HCT116 (cell line): ENCODE measurements at regions not wholly inside any gene's neighbourhood (a gene's known extent, or its start where the extent isn't known, plus 50 kb on each side); places are given as distances from the start of the nearest gene placed in this dataset.

ENCODE experiments used
- ATAC-seq: fragments of 200-7000 bp; cut with Tn5 transposase; 2 replicates; pipeline ENCODE4 v1.9.1; 2020; ENCODE audit warnings: mild to moderate bottlenecking, moderate library complexity
- BruUV-seq: library from RNA; stranded (reverse); fragments of 400-500 nt; replicated peaks from 2 replicates; lab custom pipeline; 2021; lab: Mats Ljungman, UMichigan
- CTCF ChIA-PET: fragments of 300-600 bp; sonication (Branson Sonifier 250); formaldehyde crosslinking; loops from one replicate; lab custom pipeline; 2021; ENCODE audit warnings: antibody characterized with exemption; lab: Charles Lee
- POLR2A ChIA-PET: fragments of 300-600, 350-600 bp; sonication (Branson Sonifier 250); formaldehyde crosslinking; loops from one replicate; lab custom pipeline; 2021; ENCODE audit warnings: antibody characterized with exemption; lab: Charles Lee
- RAD21 ChIA-PET, 2 experiments: fragments of 300-600 bp; sonication (Branson Sonifier 250); formaldehyde crosslinking; loops; one replicate each; lab custom pipeline; 2023; ENCODE audit warnings: low total read pairs in 2 of 2; ENCODE audit not compliant: uncharacterized antibody in 2 of 2, unreplicated experiment in 2 of 2, low non-redundant PET in 1 of 2; lab: Charles Lee
- DNase-seq: peaks from one replicate; pipeline ENCODE4 v3.0.0-alpha.2; 2010; ENCODE audit warnings: low read depth, low spot score
- H2AFZ ChIP-seq: fragments of 200-600 bp; shearing (Covaris generic), sonication (generic); 2 replicates; pipeline ENCODE4 v1.6.1; 2017; ENCODE audit warnings: low read depth, mixed run types, mixed read lengths, antibody characterized with exemption, low read length; ENCODE audit not compliant: poor library complexity, severe bottlenecking
- H3K27ac ChIP-seq: 2 replicates; pipeline ENCODE4 v1.5.1; 2012; ENCODE audit warnings: low read depth, low read length
- H3K27me3 ChIP-seq: fragments of 200-600 bp; sonication (generic); 2 replicates; pipeline ENCODE4 v1.6.1; 2016; ENCODE audit warnings: mixed run types, low read length, mixed read lengths; ENCODE audit not compliant: insufficient read depth
- H3K36me3 ChIP-seq, 2 experiments: fragments of 200-500 bp in 1 of 2; fragments of 200-600 bp in 1 of 2; sonication (Bioruptor generic) in 1 of 2; sonication (generic) in 1 of 2; 2 replicates each; pipeline versions ENCODE4 v1.5.1 to v1.6.1; 2014 to 2016; ENCODE audit warnings: low read length in 2 of 2, inconsistent platforms in 1 of 2, mixed read lengths in 1 of 2, mixed run types in 1 of 2; ENCODE audit not compliant: insufficient read depth in 2 of 2, control insufficient read depth in 1 of 2
- H3K4me1 ChIP-seq, 2 experiments: fragments of 200-600 bp in 1 of 2; sonication (generic) in 1 of 2; 2 replicates each; pipeline versions ENCODE4 v1.5.1 to v1.6.1; 2012 to 2017; ENCODE audit warnings: low read length in 2 of 2, inconsistent platforms in 1 of 2, mild to moderate bottlenecking in 1 of 2, mixed read lengths in 1 of 2, mixed run types in 1 of 2, moderate library complexity in 1 of 2; ENCODE audit not compliant: insufficient read depth in 2 of 2, control insufficient read depth in 1 of 2
- H3K4me2 ChIP-seq: fragments of 200-600 bp; sonication (generic); 2 replicates; pipeline ENCODE4 v1.6.1; 2017; ENCODE audit warnings: mixed run types, low read length, mixed read lengths
- H3K4me3 ChIP-seq, 2 experiments: fragments of 200-600 bp in 1 of 2; sonication (generic) in 1 of 2; replicated peaks in 1 of 2; 2 replicates each; pipeline ENCODE4 v1.5.1; 2011 to 2016; ENCODE audit warnings: low read length in 2 of 2, control low read depth in 1 of 2, low read depth in 1 of 2, mild to moderate bottlenecking in 1 of 2, mixed read lengths in 1 of 2, mixed run types in 1 of 2
- H3K79me2 ChIP-seq: fragments of 200-600 bp; sonication (generic); 2 replicates; pipeline ENCODE4 v1.6.1; 2017; ENCODE audit warnings: mild to moderate bottlenecking, mixed run types, low read length, moderate library complexity, mixed read lengths; ENCODE audit not compliant: insufficient read depth
- H3K9ac ChIP-seq: fragments of 200-600 bp; sonication (generic); 2 replicates; pipeline ENCODE4 v1.6.1; 2016; ENCODE audit warnings: low read length, mixed read lengths
- H3K9me2 ChIP-seq: fragments of 200-600 bp; sonication (generic), shearing (Covaris generic); 2 replicates; pipeline ENCODE4 v1.6.1; 2017; ENCODE audit warnings: mixed run types, mild to moderate bottlenecking, moderate library complexity; ENCODE audit not compliant: insufficient read depth
- H3K9me3 ChIP-seq, 2 experiments: fragments of 200-500 bp in 1 of 2; fragments of 200-600 bp in 1 of 2; sonication (Bioruptor generic) in 1 of 2; sonication (generic) in 1 of 2; 2 replicates each; pipeline ENCODE4 v1.6.1; 2014 to 2017; ENCODE audit warnings: low read length in 2 of 2, mixed read lengths in 2 of 2, inconsistent platforms in 1 of 2, low read depth in 1 of 2, mild to moderate bottlenecking in 1 of 2, mixed run types in 1 of 2, moderate library complexity in 1 of 2; ENCODE audit not compliant: control insufficient read depth in 1 of 2, insufficient read depth in 1 of 2
- H4K20me1 ChIP-seq: fragments of 200-600 bp; sonication (generic), shearing (Covaris generic); 2 replicates; pipeline ENCODE4 v1.6.1; 2017; ENCODE audit warnings: mixed run types, mild to moderate bottlenecking, moderate library complexity; ENCODE audit not compliant: insufficient read depth
- ATF3 ChIP-seq: IDR thresholded peaks from 2 replicates; pipeline ENCODE4 v1.6.1; 2012
- CBX3 ChIP-seq: IDR thresholded peaks from 2 replicates; pipeline ENCODE4 v1.6.1; 2012; ENCODE audit warnings: low read depth
- CTCF ChIP-seq, 3 experiments: fragments of 200-600 bp in 1 of 3; sonication (generic) in 1 of 3; IDR thresholded peaks in 2 of 3; conservative IDR thresholded peaks in 1 of 3; 2 replicates each; pipeline ENCODE4 v1.5.1; 2012 to 2017; ENCODE audit warnings: low read depth in 2 of 3, low read length in 2 of 3, antibody characterized with exemption in 1 of 3, borderline replicate concordance in 1 of 3, control low read depth in 1 of 3, mild to moderate bottlenecking in 1 of 3, mixed read lengths in 1 of 3, mixed run types in 1 of 3, moderate library complexity in 1 of 3; ENCODE audit not compliant: insufficient read depth in 1 of 3
- EGR1 ChIP-seq: IDR thresholded peaks from 2 replicates; pipeline ENCODE4 v1.6.1; 2012; ENCODE audit warnings: low read depth
- ELF1 ChIP-seq: IDR thresholded peaks from 2 replicates; pipeline ENCODE4 v1.6.1; 2012; ENCODE audit warnings: low read depth, borderline replicate concordance
- EZH2 ChIP-seq: fragments of 200-600 bp; sonication (generic); IDR thresholded peaks from 2 replicates; pipeline ENCODE4 v1.6.1; 2017; ENCODE audit warnings: antibody characterized with exemption, mixed run types
- EZH2phosphoT487 ChIP-seq: fragments of 200-600 bp; IDR thresholded peaks from 2 replicates; pipeline ENCODE4 v1.6.1; 2018; ENCODE audit warnings: antibody characterized with exemption, borderline replicate concordance
- JUND ChIP-seq: IDR thresholded peaks from 2 replicates; pipeline ENCODE4 v1.6.1; 2012
- MAX ChIP-seq: IDR thresholded peaks from 2 replicates; pipeline ENCODE4 v1.6.1; 2012
- POLR2A ChIP-seq: IDR thresholded peaks from 2 replicates; pipeline ENCODE4 v1.7.0; 2011; ENCODE audit warnings: borderline replicate concordance; ENCODE audit not compliant: insufficient read depth, insufficient read length; ENCODE audit errors: extremely low read depth
- SRF ChIP-seq: IDR thresholded peaks from 2 replicates; pipeline ENCODE4 v1.6.1; 2012; ENCODE audit warnings: low read depth
- YY1 ChIP-seq: IDR thresholded peaks from 2 replicates; pipeline ENCODE4 v1.6.1; 2011; ENCODE audit warnings: low read length, low read depth, moderate library complexity, mild to moderate bottlenecking; ENCODE audit not compliant: insufficient replicate concordance; ENCODE audit errors: extremely low read depth
- ZNF274 ChIP-seq: fragments of 200-500 bp; sonication (Bioruptor generic); IDR thresholded peaks from 2 replicates; pipeline ENCODE4 v1.6.1; 2014; ENCODE audit warnings: mild to moderate bottlenecking, low read depth, low read length, inconsistent platforms
- intact Hi-C: fragments of 100-400 bp; cut with micrococcal nuclease; formaldehyde crosslinking; loops from 2 replicates; pipeline ENCODE4 v1.10.0; 2022

- TF ChIP-seq ATF3, result no peak
- no peak for TF ChIP-seq CTCF (IDR thresholded peaks at IDR 0.05 in 2 of 3, conservative IDR thresholded peaks at IDR 0.05 in 1 of 3; ENCODE audit: borderline replicate concordance in 1 of 3, insufficient read depth in 1 of 3, low read depth in 2 of 3, low read length in 2 of 3)
- TF ChIP-seq YY1, result no peak
- no peak for TF ChIP-seq JUND
- TF ChIP-seq EGR1, result no peak
- no peak for TF ChIP-seq ZNF274
- no peak for TF ChIP-seq CBX3
Measured at GRCh38 chr3:1955750-1956149, 142.9 kb upstream of the CNTN4 start (continued).

- H4K20me1 ChIP-seq, result no peaks in the 10 kb centered on the region
- ATAC-seq (no peak), DNase-seq (no peak)
- BruUV-seq, result no TSS peak
- no peak overlapping the region for H3K9ac ChIP-seq
- H3K36me3 ChIP-seq, result no peaks in the 10 kb centered on the region
- no peaks in the 10 kb centered on the region for H3K9me2 ChIP-seq
- H2AFZ ChIP-seq, result no peak overlapping the region
- RAD21 ChIA-PET, result no interaction called here
- H3K4me3 ChIP-seq, result no peak overlapping the region
- CTCF ChIA-PET, result no interaction called here
- H3K4me2 ChIP-seq, result no peak overlapping the region
- POLR2A ChIA-PET, result no interaction called here
- intact Hi-C loops, result no loop called here
- H3K9me3 ChIP-seq, result peaks cover 7 to 23% of the 10 kb centered on the region in 2 experiments; a peak in 2 of 4 replicates
- H3K79me2 ChIP-seq, result no peaks in the 10 kb centered on the region
- no peak for TF ChIP-seq SRF
- no peak for TF ChIP-seq CBX3
- no peak for TF ChIP-seq ZNF274
- TF ChIP-seq ELF1, result no peak
- TF ChIP-seq EZH2phosphoT487, result no peak
- TF ChIP-seq POLR2A, result no peak
- no peak for TF ChIP-seq EZH2
- TF ChIP-seq JUND, result no peak
- TF ChIP-seq MAX, result no peak
- H3K27me3 ChIP-seq, result no peaks in the 10 kb centered on the region
- no peaks in the 10 kb centered on the region for H3K4me1 ChIP-seq
- no peak overlapping the region for H3K27ac ChIP-seq
Measured at GRCh38 chr3:1960506-1960905, 138.2 kb upstream of the CNTN4 start.
